Gastroesophageal sphincter (tissue), 4 donors: ENCODE measurements at regions not wholly inside any gene's neighbourhood (a gene's known extent, or its start where the extent isn't known, plus 50 kb on each side); places are given as distances from the start of the nearest gene placed in this dataset.

Experiments used
- ATAC-seq: fragments of 150-250 bp; one replicate; pipeline ENCODE4 v1.9.1; 2016; ENCODE audit warnings: mild to moderate bottlenecking, moderate library complexity
- H3K27ac ChIP-seq, 4 donors: fragments of 200-600 bp; sonication (generic) in 3 of 4; 1 replicate in 3 of 4; 2 replicates in 1 of 4; pipeline ENCODE4 v1.5.1; 2016 to 2019
- H3K27me3 ChIP-seq: fragments of 200-600 bp; sonication (generic); one replicate; pipeline ENCODE4 v1.5.1; 2019
- H3K36me3 ChIP-seq, 2 donors: fragments of 200-600 bp; sonication (generic); one replicate each; pipeline ENCODE4 v1.5.1; 2019; ENCODE audit warnings: control low read depth in 1 of 2
- H3K4me1 ChIP-seq, 3 donors: fragments of 200-600 bp; sonication (generic); 1 replicate in 2 of 3; 2 replicates in 1 of 3; pipeline ENCODE4 v1.5.1; 2016 to 2019; ENCODE audit warnings: control low read depth in 2 of 3
- H3K4me3 ChIP-seq, 2 donors: fragments of 200-600 bp; sonication (generic); one replicate each; pipeline ENCODE4 v1.5.1; 2019; ENCODE audit warnings: mild to moderate bottlenecking in 1 of 2, moderate library complexity in 1 of 2
- H3K9me3 ChIP-seq, 3 donors: fragments of 200-600 bp; sonication (generic); one replicate each; pipeline ENCODE4 v1.5.1; 2017 to 2019; ENCODE audit warnings: control low read depth in 2 of 3
- CTCF ChIP-seq, 4 experiments: fragments of 200-600 bp in 2 of 4; fragments of 450-650 bp in 2 of 4; sonication (generic) in 1 of 4; IDR thresholded peaks; one replicate each; pipeline ENCODE4 v1.5.1; 2017 to 2019; ENCODE audit warnings: antibody characterized with exemption in 4 of 4, mild to moderate bottlenecking in 2 of 4, moderate library complexity in 2 of 4
- EP300 ChIP-seq: sonication (generic); formaldehyde crosslinking; IDR thresholded peaks from one replicate; pipeline ENCODE4 v1.6.1; 2017; ENCODE audit warnings: antibody characterized with exemption, mild to moderate bottlenecking
- POLR2A ChIP-seq, 2 donors: fragments of 450-650 bp; IDR thresholded peaks; one replicate each; pipeline ENCODE4 v1.6.1; 2017; ENCODE audit warnings: antibody characterized with exemption in 2 of 2, mild to moderate bottlenecking in 2 of 2, moderate library complexity in 1 of 2
- POLR2AphosphoS5 ChIP-seq: sonication (generic); formaldehyde crosslinking; IDR thresholded peaks from one replicate; pipeline ENCODE4 v1.6.1; 2017; ENCODE audit warnings: antibody characterized with exemption
- WGBS, 2 donors: methylation state at CpG; one replicate each; pipeline ENCODE4 v1.1.5; 2018; ENCODE audit warnings: low coverage in 1 of 2; 5-methylcytosine and 5-hydroxymethylcytosine counted together

GRCh38 chr19:28159065-28159464 lies 1053.9 kb downstream of the UQCRFS1 start:
- Histone ChIP-seq H3K27ac (no peak overlapping the region), H3K4me1 (no peaks in the 10 kb centered on the region), H3K9me3 (peaks cover 0 to 29% (median 0%) of the 10 kb centered on the region in 3 donors), H3K36me3 (no peaks in the 10 kb centered on the region), H3K27me3 (no peaks in the 10 kb centered on the region), H3K4me3 (no peak overlapping the region)
- TF ChIP-seq POLR2A (IDR thresholded peaks at IDR 0.05) (no peak), POLR2AphosphoS5 (no peak), CTCF (IDR thresholded peaks at IDR 0.05) (no peak), EP300 (no peak)
- ATAC-seq: no peak

- Histone ChIP-seq H3K4me1 (no peaks in the 10 kb centered on the region), H3K36me3 (no peaks in the 10 kb centered on the region), H3K4me3 (no peak overlapping the region), H3K9me3 (peaks cover 0 to 20% (median 0%) of the 10 kb centered on the region in 3 donors), H3K27ac (no peak overlapping the region), H3K27me3 (no peaks in the 10 kb centered on the region)
- TF ChIP-seq EP300 (no peak), CTCF (IDR thresholded peaks at IDR 0.05) (no peak), POLR2A (IDR thresholded peaks at IDR 0.05) (no peak), POLR2AphosphoS5 (no peak)
- WGBS, 2 donors: 80 to 92% methylated on average over 1 of the region's 1 CpG
- no peak for ATAC-seq
Measured at GRCh38 chr19:28155265-28155664, 1057.7 kb downstream of the UQCRFS1 start.

- H3K9me3 ChIP-seq: peaks cover 0 to 15% (median 0%) of the 10 kb centered on the region in 3 donors
- no peaks in the 10 kb centered on the region for H3K4me1 ChIP-seq
- no peak overlapping the region for H3K27ac ChIP-seq
- no peak for TF ChIP-seq EP300
- TF ChIP-seq CTCF (IDR thresholded peaks at IDR 0.05): no peak
- no peak for TF ChIP-seq POLR2A (IDR thresholded peaks at IDR 0.05)
- TF ChIP-seq POLR2AphosphoS5: no peak
- H3K4me3 ChIP-seq: no peak overlapping the region
- WGBS, 2 donors: 53 to 65% methylated on average over 2 of the region's 2 CpGs
- H3K36me3 ChIP-seq: no peaks in the 10 kb centered on the region
- no peak for ATAC-seq
- H3K27me3 ChIP-seq: no peaks in the 10 kb centered on the region
Measured at GRCh38 chr19:28154077-28154476, 1058.9 kb downstream of the UQCRFS1 start.

GRCh38 chr19:28153123-28153522 lies 1059.8 kb downstream of the UQCRFS1 start:
- Histone ChIP-seq H3K4me3 (no peak overlapping the region), H3K27me3 (no peaks in the 10 kb centered on the region), H3K9me3 (peaks cover 0 to 8% (median 0%) of the 10 kb centered on the region in 3 donors), H3K4me1 (no peaks in the 10 kb centered on the region), H3K27ac (no peak overlapping the region), H3K36me3 (no peaks in the 10 kb centered on the region)
- 58 to 75% methylated on average over 3 of the region's 3 CpGs for WGBS, 2 donors
- no peak for TF ChIP-seq EP300
- no peak for TF ChIP-seq POLR2A (IDR thresholded peaks at IDR 0.05)
- TF ChIP-seq POLR2AphosphoS5: no peak
- no peak for ATAC-seq

DNA sequence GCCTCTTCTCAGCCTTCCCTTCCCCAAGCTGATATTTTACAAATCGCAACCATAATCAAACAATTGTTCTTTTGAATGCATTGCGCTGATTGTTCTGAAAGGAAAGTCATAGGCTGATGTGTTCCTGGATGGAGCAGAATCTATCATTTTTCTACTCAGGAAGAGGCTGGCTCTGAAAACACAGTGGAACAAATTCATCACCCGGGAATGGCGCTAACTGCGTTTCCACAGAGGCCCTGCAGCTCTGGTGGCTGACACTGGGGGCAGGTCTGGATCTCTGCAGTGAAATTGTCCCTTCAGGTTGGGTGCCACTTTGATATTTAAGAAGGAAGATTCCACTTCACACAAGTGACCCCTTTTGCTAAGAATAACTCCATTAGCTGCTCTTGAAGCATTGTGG lies 1060.8 kb downstream of the UQCRFS1 start:
- Histone ChIP-seq H3K27ac (no peak overlapping the region), H3K27me3 (no peaks in the 10 kb centered on the region), H3K4me1 (no peaks in the 10 kb centered on the region), H3K36me3 (no peaks in the 10 kb centered on the region), H3K4me3 (no peak overlapping the region), H3K9me3 (no peaks in the 10 kb centered on the region)
- TF ChIP-seq EP300: no peak
- no peak for TF ChIP-seq POLR2AphosphoS5
- no peak for TF ChIP-seq CTCF (IDR thresholded peaks at IDR 0.05)
- no peak for TF ChIP-seq POLR2A (IDR thresholded peaks at IDR 0.05)
- WGBS, 2 donors: 55 to 58% methylated on average over 4 of the region's 5 CpGs
- ATAC-seq: no peak

DNA sequence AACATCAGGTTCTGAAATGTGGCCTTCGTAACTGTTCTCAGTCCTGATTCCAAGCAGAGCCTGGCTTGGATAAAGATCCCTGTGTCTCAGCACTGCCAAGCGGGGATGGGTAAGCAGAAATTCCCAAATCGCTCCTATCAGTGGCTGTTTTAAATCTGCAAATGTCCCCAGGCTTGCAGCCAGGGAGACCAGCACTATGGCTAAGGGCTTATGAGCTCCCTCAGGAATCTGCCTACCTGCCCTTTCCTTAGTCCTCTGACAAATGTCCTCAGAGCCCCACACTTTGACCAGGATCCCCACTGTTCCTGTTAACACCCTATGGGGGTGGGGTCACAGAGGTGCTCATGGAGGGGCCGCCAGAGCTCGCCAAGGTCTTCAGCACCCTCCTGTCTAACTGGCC lies 1062.8 kb downstream of the UQCRFS1 start:
- Histone ChIP-seq H3K9me3 (no peaks in the 10 kb centered on the region), H3K27me3 (peaks cover 9% of the 10 kb centered on the region), H3K4me1 (no peaks in the 10 kb centered on the region), H3K4me3 (no peak overlapping the region), H3K36me3 (no peaks in the 10 kb centered on the region), H3K27ac (no peak overlapping the region)
- TF ChIP-seq POLR2AphosphoS5 (no peak), CTCF (IDR thresholded peaks at IDR 0.05) (no peak), POLR2A (IDR thresholded peaks at IDR 0.05) (no peak), EP300 (no peak)
- 54 to 56% methylated on average over 3 to 5 of the region's 5 CpGs for WGBS, 2 donors
- ATAC-seq: no peak
